SU-DHL-6 (cell line): ENCODE measurements at regions not wholly inside any gene's neighbourhood (a gene's known extent, or its start where the extent isn't known, plus 50 kb on each side); places are given as distances from the start of the nearest gene placed in this dataset.

Source experiments
- H2AFZ ChIP-seq: fragments of 200-600 bp; sonication (generic); 2 replicates; pipeline ENCODE4 v1.6.1; 2014; ENCODE audit warnings: low read depth, mild to moderate bottlenecking, moderate library complexity, mixed read lengths, antibody characterized with exemption, low read length; ENCODE audit not compliant: severe bottlenecking
- H3F3A ChIP-seq: fragments of 200-600 bp; shearing (Covaris generic); 2 replicates; pipeline ENCODE4 v1.6.0; 2016; ENCODE audit warnings: antibody characterized with exemption, mild to moderate bottlenecking; ENCODE audit not compliant: insufficient read depth
- H3K27ac ChIP-seq: fragments of 200-600 bp; sonication (generic); 2 replicates; pipeline ENCODE4 v1.5.1; 2016; ENCODE audit warnings: low read depth, mild to moderate bottlenecking, low read length, moderate library complexity, mixed read lengths
- H3K27me3 ChIP-seq: fragments of 200-600 bp; sonication (generic), shearing (Covaris generic); 2 replicates; pipeline ENCODE4 v1.6.0; 2014; ENCODE audit warnings: mild to moderate bottlenecking, low read length
- H3K36me3 ChIP-seq: fragments of 200-600 bp; sonication (generic); 2 replicates; pipeline ENCODE4 v1.6.1; 2014; ENCODE audit warnings: mild to moderate bottlenecking, low read length, mixed read lengths
- H3K4me2 ChIP-seq: fragments of 300-600, 200-600 bp; shearing (Covaris generic), sonication (generic); 2 replicates; pipeline ENCODE4 v1.6.0; 2014; ENCODE audit warnings: low read length, low read depth, mild to moderate bottlenecking; ENCODE audit not compliant: poor library complexity, severe bottlenecking
- H3K4me3 ChIP-seq: fragments of 200-600 bp; sonication (generic); 2 replicates; pipeline ENCODE4 v1.5.1; 2014; ENCODE audit warnings: antibody characterized with exemption, low read length, mild to moderate bottlenecking, mixed read lengths; ENCODE audit not compliant: insufficient read depth, poor library complexity, severe bottlenecking
- H3K79me2 ChIP-seq: fragments of 200-600 bp; sonication (generic); 2 replicates; pipeline ENCODE4 v1.6.1; 2014; ENCODE audit warnings: mild to moderate bottlenecking, low read length, moderate library complexity; ENCODE audit not compliant: insufficient read depth
- H3K9ac ChIP-seq: fragments of 200-600 bp; sonication (generic); 2 replicates; pipeline ENCODE4 v1.7.0; 2014; ENCODE audit warnings: mild to moderate bottlenecking, low read length
- H3K9me2 ChIP-seq: fragments of 200-600 bp; sonication (generic); replicated peaks from 2 replicates; pipeline ENCODE4 v1.6.1; 2014; ENCODE audit warnings: low read length; ENCODE audit not compliant: insufficient read depth
- H3K9me3 ChIP-seq: fragments of 200-600 bp; sonication (generic); 2 replicates; pipeline ENCODE4 v1.6.1; 2014; ENCODE audit warnings: low read length, mixed read lengths; ENCODE audit not compliant: insufficient read depth
- H4K20me1 ChIP-seq: fragments of 200-600 bp; sonication (generic); 2 replicates; pipeline ENCODE4 v1.6.1; 2014; ENCODE audit warnings: low read depth, mild to moderate bottlenecking, antibody characterized with exemption, low read length, moderate library complexity, mixed read lengths
- CTCF ChIP-seq: fragments of 200-600 bp; sonication (generic); IDR thresholded peaks from one replicate; pipeline ENCODE4 v1.5.1; 2017; ENCODE audit warnings: antibody characterized with exemption, mild to moderate bottlenecking, low read length, moderate library complexity; ENCODE audit not compliant: insufficient read depth, poor library complexity, severe bottlenecking
- EZH2phosphoT487 ChIP-seq: fragments of 200-600 bp; sonication (generic), shearing (Covaris generic); conservative IDR thresholded peaks from 2 replicates; pipeline ENCODE4 v1.6.1; 2018; ENCODE audit warnings: mild to moderate bottlenecking, antibody characterized with exemption, low read length, moderate library complexity, mixed read lengths

GRCh38 chr16:86082418-86083030, 183.6 kb downstream of the IRF8 start:
- no peaks in the 10 kb centered on the region for H3K27me3 ChIP-seq
- no peaks in the 10 kb centered on the region for H3K36me3 ChIP-seq
- H3K9me2 ChIP-seq, result no peaks in the 10 kb centered on the region
- H3K4me3 ChIP-seq, result no peak overlapping the region
- H3K9me3 ChIP-seq, result no peaks in the 10 kb centered on the region
- H3K4me2 ChIP-seq, result no peak overlapping the region
- H4K20me1 ChIP-seq, result no peaks in the 10 kb centered on the region
- TF ChIP-seq EZH2phosphoT487, result no peak
- TF ChIP-seq CTCF, result no peak
- no peak overlapping the region for H2AFZ ChIP-seq
- H3K9ac ChIP-seq, result no peak overlapping the region
- H3K79me2 ChIP-seq, result no peaks in the 10 kb centered on the region
- H3F3A ChIP-seq, result no peaks in the 10 kb centered on the region
- H3K27ac ChIP-seq, result no peak overlapping the region

GRCh38 chr16:86083382-86084002, 184.5 kb downstream of the IRF8 start:
- no peak for TF ChIP-seq EZH2phosphoT487
- no peak for TF ChIP-seq CTCF
- Histone ChIP-seq H3K9me3 (no peaks in the 10 kb centered on the region), H3F3A (no peaks in the 10 kb centered on the region), H3K79me2 (no peaks in the 10 kb centered on the region), H3K4me2 (no peak overlapping the region), H3K36me3 (no peaks in the 10 kb centered on the region), H3K27me3 (no peaks in the 10 kb centered on the region), H3K9ac (no peak overlapping the region), H3K4me3 (no peak overlapping the region), H4K20me1 (no peaks in the 10 kb centered on the region), H2AFZ (no peak overlapping the region), H3K9me2 (no peaks in the 10 kb centered on the region), H3K27ac (no peak overlapping the region)

GRCh38 chr16:86085161-86085611, 186.2 kb downstream of the IRF8 start:
- H2AFZ ChIP-seq, result no peak overlapping the region
- no peak overlapping the region for H3K4me2 ChIP-seq
- no peaks in the 10 kb centered on the region for H3K9me3 ChIP-seq

More at GRCh38 chr16:86085161-86085611, 186.2 kb downstream of the IRF8 start:
- H3K27ac ChIP-seq, result no peak overlapping the region
- H3F3A ChIP-seq, result no peaks in the 10 kb centered on the region
- no peaks in the 10 kb centered on the region for H3K79me2 ChIP-seq
- no peaks in the 10 kb centered on the region for H3K27me3 ChIP-seq
- H4K20me1 ChIP-seq, result no peaks in the 10 kb centered on the region
- TF ChIP-seq EZH2phosphoT487, result no peak
- no peak for TF ChIP-seq CTCF
- H3K9me2 ChIP-seq, result no peaks in the 10 kb centered on the region
- no peak overlapping the region for H3K4me3 ChIP-seq
- H3K36me3 ChIP-seq, result no peaks in the 10 kb centered on the region
- H3K9ac ChIP-seq, result no peak overlapping the region
